Panc1 (cell line): ENCODE measurements at regions not wholly inside any gene's neighbourhood (a gene's known extent, or its start where the extent isn't known, plus 50 kb on each side); places are given as distances from the start of the nearest gene placed in this dataset.

Experiments used
- POLR2AphosphoS5 ChIP-seq: IDR thresholded peaks from 2 replicates; pipeline ENCODE4 v1.6.1; 2012; ENCODE audit warnings: mild to moderate bottlenecking, low read depth, low read length, moderate library complexity
- SIN3A ChIP-seq: IDR thresholded peaks from 2 replicates; pipeline ENCODE4 v1.6.1; 2012; ENCODE audit warnings: low read depth, mild to moderate bottlenecking, low read length, moderate library complexity, borderline replicate concordance; ENCODE audit not compliant: insufficient read depth
- TCF7L2 ChIP-seq: IDR thresholded peaks from 2 replicates; pipeline ENCODE4 v1.6.1; 2011; ENCODE audit warnings: mild to moderate bottlenecking, low read depth, low read length, inconsistent platforms
- TF ChIP-seq, protein P1 (sequence below): fragments of 450-650 bp; IDR thresholded peaks from 2 replicates; pipeline ENCODE4 v1.5.1; 2017; ENCODE audit warnings: mild to moderate bottlenecking
- TF ChIP-seq, protein P2 (sequence below), 2 experiments: IDR thresholded peaks; 2 replicates each; pipeline ENCODE4 v1.6.1; 2011 to 2012; ENCODE audit warnings: low read depth in 2 of 2, control low read depth in 1 of 2, low read length in 1 of 2, mild to moderate bottlenecking in 1 of 2, moderate library complexity in 1 of 2; ENCODE audit not compliant: insufficient read depth in 1 of 2

DNA sequence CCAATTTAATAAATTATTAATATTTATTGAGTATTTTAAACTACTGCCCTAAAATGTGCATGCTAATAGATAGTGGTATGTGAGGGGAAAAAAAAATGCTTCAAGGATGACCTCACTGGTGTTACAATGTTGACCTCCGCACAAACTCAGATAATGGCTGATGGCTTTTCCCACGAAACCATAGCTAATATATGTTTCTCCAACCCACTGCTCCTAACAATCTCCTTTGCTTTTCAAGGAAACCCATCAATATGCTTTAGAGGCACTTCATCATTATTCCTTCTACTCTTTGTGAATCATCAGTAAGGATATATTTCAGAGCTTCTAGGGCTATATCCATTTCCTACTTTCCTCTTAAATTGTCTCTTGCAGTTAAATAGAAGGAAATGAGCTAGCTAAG is 1752.0 kb upstream of the TENM3 start:
- TF ChIP-seq, protein P1, sequence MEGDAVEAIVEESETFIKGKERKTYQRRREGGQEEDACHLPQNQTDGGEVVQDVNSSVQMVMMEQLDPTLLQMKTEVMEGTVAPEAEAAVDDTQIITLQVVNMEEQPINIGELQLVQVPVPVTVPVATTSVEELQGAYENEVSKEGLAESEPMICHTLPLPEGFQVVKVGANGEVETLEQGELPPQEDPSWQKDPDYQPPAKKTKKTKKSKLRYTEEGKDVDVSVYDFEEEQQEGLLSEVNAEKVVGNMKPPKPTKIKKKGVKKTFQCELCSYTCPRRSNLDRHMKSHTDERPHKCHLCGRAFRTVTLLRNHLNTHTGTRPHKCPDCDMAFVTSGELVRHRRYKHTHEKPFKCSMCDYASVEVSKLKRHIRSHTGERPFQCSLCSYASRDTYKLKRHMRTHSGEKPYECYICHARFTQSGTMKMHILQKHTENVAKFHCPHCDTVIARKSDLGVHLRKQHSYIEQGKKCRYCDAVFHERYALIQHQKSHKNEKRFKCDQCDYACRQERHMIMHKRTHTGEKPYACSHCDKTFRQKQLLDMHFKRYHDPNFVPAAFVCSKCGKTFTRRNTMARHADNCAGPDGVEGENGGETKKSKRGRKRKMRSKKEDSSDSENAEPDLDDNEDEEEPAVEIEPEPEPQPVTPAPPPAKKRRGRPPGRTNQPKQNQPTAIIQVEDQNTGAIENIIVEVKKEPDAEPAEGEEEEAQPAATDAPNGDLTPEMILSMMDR: no peak
- TF ChIP-seq SIN3A (no peak), POLR2AphosphoS5 (no peak), TCF7L2 (no peak)
- TF ChIP-seq, protein P2, sequence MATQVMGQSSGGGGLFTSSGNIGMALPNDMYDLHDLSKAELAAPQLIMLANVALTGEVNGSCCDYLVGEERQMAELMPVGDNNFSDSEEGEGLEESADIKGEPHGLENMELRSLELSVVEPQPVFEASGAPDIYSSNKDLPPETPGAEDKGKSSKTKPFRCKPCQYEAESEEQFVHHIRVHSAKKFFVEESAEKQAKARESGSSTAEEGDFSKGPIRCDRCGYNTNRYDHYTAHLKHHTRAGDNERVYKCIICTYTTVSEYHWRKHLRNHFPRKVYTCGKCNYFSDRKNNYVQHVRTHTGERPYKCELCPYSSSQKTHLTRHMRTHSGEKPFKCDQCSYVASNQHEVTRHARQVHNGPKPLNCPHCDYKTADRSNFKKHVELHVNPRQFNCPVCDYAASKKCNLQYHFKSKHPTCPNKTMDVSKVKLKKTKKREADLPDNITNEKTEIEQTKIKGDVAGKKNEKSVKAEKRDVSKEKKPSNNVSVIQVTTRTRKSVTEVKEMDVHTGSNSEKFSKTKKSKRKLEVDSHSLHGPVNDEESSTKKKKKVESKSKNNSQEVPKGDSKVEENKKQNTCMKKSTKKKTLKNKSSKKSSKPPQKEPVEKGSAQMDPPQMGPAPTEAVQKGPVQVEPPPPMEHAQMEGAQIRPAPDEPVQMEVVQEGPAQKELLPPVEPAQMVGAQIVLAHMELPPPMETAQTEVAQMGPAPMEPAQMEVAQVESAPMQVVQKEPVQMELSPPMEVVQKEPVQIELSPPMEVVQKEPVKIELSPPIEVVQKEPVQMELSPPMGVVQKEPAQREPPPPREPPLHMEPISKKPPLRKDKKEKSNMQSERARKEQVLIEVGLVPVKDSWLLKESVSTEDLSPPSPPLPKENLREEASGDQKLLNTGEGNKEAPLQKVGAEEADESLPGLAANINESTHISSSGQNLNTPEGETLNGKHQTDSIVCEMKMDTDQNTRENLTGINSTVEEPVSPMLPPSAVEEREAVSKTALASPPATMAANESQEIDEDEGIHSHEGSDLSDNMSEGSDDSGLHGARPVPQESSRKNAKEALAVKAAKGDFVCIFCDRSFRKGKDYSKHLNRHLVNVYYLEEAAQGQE (IDR thresholded peaks at IDR 0.05; ENCODE audit: insufficient read depth in 1 of 2, low read depth in 2 of 2, low read length in 1 of 2): no peak
